RWPE2 (cell line): ENCODE measurements at regions not wholly inside any gene's neighbourhood (a gene's known extent, or its start where the extent isn't known, plus 50 kb on each side); places are given as distances from the start of the nearest gene placed in this dataset.

Experiments
- ATAC-seq: fragments of 200-7000 bp; cut with Tn5 transposase; 3 replicates; pipeline ENCODE4 v1.9.1; 2021; ENCODE audit warnings: low read depth
- DNase-seq: peaks from one replicate; pipeline ENCODE4 v3.0.0-alpha.2; 2020; ENCODE audit warnings: low spot score
- H3K27ac ChIP-seq: fragments of 450-650 bp; 2 replicates; pipeline ENCODE4 v1.5.1; 2017; ENCODE audit warnings: mild to moderate bottlenecking; ENCODE audit not compliant: poor library complexity, severe bottlenecking
- H3K27me3 ChIP-seq: fragments of 250-450 bp; sonication (Bioruptor Pico); 2 replicates; pipeline ENCODE4 v1.5.1; 2021; ENCODE audit warnings: mild to moderate bottlenecking, moderate library complexity; ENCODE audit not compliant: insufficient read depth, poor library complexity, severe bottlenecking
- H3K36me3 ChIP-seq: fragments of 250-450 bp; sonication (Bioruptor Pico); 2 replicates; pipeline ENCODE4 v1.5.1; 2020; ENCODE audit warnings: low read depth, mild to moderate bottlenecking, moderate library complexity
- H3K4me1 ChIP-seq: fragments of 250-450 bp; sonication (Bioruptor Pico); 2 replicates; pipeline ENCODE4 v1.5.1; 2021; ENCODE audit warnings: mild to moderate bottlenecking, moderate library complexity; ENCODE audit not compliant: insufficient read depth, poor library complexity, severe bottlenecking
- H3K4me3 ChIP-seq: fragments of 250-450 bp; sonication (Bioruptor Pico); 2 replicates; pipeline ENCODE4 v1.5.1; 2021; ENCODE audit warnings: mild to moderate bottlenecking, moderate library complexity; ENCODE audit not compliant: severe bottlenecking
- H3K9me3 ChIP-seq: fragments of 250-450 bp; sonication (Bioruptor Pico); 2 replicates; pipeline ENCODE4 v1.5.1; 2021; ENCODE audit warnings: mild to moderate bottlenecking, moderate library complexity; ENCODE audit not compliant: severe bottlenecking
- TF ChIP-seq, protein P1 (sequence below): fragments of 450-650 bp; IDR thresholded peaks from one replicate; pipeline ENCODE4 v1.5.1; 2017; ENCODE audit warnings: mild to moderate bottlenecking, moderate library complexity; ENCODE audit not compliant: poor library complexity, severe bottlenecking

GRCh38 chr1:5776035-5776550, 216.1 kb downstream of the NPHP4 start:
- H3K27me3 ChIP-seq = peaks cover 2% of the 10 kb centered on the region
- DNase-seq = no peak
- TF ChIP-seq, protein P1, sequence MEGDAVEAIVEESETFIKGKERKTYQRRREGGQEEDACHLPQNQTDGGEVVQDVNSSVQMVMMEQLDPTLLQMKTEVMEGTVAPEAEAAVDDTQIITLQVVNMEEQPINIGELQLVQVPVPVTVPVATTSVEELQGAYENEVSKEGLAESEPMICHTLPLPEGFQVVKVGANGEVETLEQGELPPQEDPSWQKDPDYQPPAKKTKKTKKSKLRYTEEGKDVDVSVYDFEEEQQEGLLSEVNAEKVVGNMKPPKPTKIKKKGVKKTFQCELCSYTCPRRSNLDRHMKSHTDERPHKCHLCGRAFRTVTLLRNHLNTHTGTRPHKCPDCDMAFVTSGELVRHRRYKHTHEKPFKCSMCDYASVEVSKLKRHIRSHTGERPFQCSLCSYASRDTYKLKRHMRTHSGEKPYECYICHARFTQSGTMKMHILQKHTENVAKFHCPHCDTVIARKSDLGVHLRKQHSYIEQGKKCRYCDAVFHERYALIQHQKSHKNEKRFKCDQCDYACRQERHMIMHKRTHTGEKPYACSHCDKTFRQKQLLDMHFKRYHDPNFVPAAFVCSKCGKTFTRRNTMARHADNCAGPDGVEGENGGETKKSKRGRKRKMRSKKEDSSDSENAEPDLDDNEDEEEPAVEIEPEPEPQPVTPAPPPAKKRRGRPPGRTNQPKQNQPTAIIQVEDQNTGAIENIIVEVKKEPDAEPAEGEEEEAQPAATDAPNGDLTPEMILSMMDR = no peak
- no peaks in the 10 kb centered on the region for H3K9me3 ChIP-seq
- no peak for ATAC-seq
- no peaks in the 10 kb centered on the region for H3K4me1 ChIP-seq
- no peaks in the 10 kb centered on the region for H3K36me3 ChIP-seq
- H3K27ac ChIP-seq = no peak overlapping the region
- no peak overlapping the region for H3K4me3 ChIP-seq

GRCh38 chr1:5774019-5774418, 218.2 kb downstream of the NPHP4 start:
- Histone ChIP-seq H3K27ac (no peak overlapping the region), H3K36me3 (no peaks in the 10 kb centered on the region), H3K4me1 (no peaks in the 10 kb centered on the region), H3K4me3 (no peak overlapping the region), H3K9me3 (no peaks in the 10 kb centered on the region), H3K27me3 (peaks cover 6% of the 10 kb centered on the region)
- TF ChIP-seq, protein P1 = no peak
- DNase-seq (no peak), ATAC-seq (no peak)

- TF ChIP-seq, protein P1 = no peak
- Histone ChIP-seq H3K9me3 (no peaks in the 10 kb centered on the region), H3K27ac (no peak overlapping the region), H3K4me1 (no peaks in the 10 kb centered on the region), H3K27me3 (peaks cover 24% of the 10 kb centered on the region), H3K36me3 (no peaks in the 10 kb centered on the region), H3K4me3 (no peak overlapping the region)
- ATAC-seq (no peak), DNase-seq (no peak)
Observed at GRCh38 chr1:5771788-5772187, 220.4 kb downstream of the NPHP4 start.

- Histone ChIP-seq H3K4me3 (no peak overlapping the region), H3K4me1 (no peaks in the 10 kb centered on the region), H3K9me3 (no peaks in the 10 kb centered on the region), H3K27ac (no peak overlapping the region), H3K36me3 (no peaks in the 10 kb centered on the region), H3K27me3 (peaks cover 30% of the 10 kb centered on the region)
- ATAC-seq = 0 out of 3 replicates have a peak, but pooled peaks have one; percentile 27
- DNase-seq = no peak
- TF ChIP-seq, protein P1 = no peak
Observed at GRCh38 chr1:5770981-5771765, 221.1 kb downstream of the NPHP4 start.

GRCh38 chr1:5769760-5770159, 222.5 kb downstream of the NPHP4 start:
- Histone ChIP-seq H3K27me3 (peaks cover 43% of the 10 kb centered on the region), H3K36me3 (no peaks in the 10 kb centered on the region), H3K9me3 (no peaks in the 10 kb centered on the region), H3K4me3 (no peak overlapping the region), H3K27ac (no peak overlapping the region), H3K4me1 (no peaks in the 10 kb centered on the region)
- DNase-seq (no peak), ATAC-seq (no peak)
- TF ChIP-seq, protein P1 = no peak
